C4-2B (cell line): ENCODE measurements at regions not wholly inside any gene's neighbourhood (a gene's known extent, or its start where the extent isn't known, plus 50 kb on each side); places are given as distances from the start of the nearest gene placed in this dataset.

Experiments used
- H3K27ac ChIP-seq: fragments of 450-650 bp; 2 replicates; pipeline ENCODE4 v1.5.1; 2017
- ZFX ChIP-seq: fragments of 450-650 bp; IDR thresholded peaks from 2 replicates; pipeline ENCODE4 v1.6.1; 2017
- TF ChIP-seq, protein P1 (sequence below): fragments of 450-650 bp; conservative IDR thresholded peaks from 2 replicates; pipeline ENCODE4 v1.5.1; 2017; ENCODE audit warnings: mild to moderate bottlenecking

DNA sequence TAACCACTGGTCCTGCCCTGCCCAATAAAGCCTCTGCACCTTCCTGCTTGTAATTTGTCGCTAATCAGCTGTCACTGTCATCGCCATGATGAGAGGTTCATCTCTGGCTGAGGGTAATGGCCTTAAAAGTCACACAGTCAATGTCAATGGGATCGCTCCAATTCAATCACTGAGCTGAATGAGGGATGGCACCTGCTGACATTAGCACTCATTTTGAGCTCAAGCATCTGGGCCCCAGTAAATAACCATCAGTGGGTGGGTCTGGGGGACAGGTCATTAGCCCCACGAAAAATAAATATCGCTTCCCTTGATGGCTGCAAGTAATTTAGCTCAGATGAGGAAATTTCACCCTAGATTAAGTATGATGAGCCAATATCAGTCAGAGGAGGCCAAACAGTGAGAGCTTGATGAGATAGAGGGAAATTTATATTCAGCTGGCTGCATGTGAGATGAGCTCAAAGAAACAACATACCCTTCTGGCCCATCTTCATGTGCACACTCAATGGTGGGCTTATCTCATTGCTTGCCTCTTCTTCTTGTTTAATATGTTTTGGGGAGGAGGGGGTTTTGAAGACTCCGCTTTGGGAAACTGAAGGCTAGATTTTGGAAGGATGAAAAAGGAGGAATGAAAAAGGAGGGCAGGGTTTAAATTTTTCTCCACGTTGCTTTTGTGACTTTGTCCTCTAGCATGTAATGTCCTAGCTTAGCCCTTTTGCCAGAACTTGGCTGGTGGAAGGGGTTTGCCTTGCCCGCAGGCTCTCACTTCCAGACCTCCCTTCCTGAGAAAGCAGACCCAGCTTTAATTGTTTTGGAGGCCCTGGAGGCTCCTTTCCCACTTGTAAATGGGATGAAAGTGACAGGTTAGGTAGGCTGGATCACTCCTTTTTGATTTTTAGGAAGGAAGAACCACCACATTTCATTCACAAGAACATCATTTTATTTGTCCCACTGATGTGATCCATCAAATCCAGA lies 84.8 kb upstream of the PAQR3 start:
- TF ChIP-seq, protein P1, sequence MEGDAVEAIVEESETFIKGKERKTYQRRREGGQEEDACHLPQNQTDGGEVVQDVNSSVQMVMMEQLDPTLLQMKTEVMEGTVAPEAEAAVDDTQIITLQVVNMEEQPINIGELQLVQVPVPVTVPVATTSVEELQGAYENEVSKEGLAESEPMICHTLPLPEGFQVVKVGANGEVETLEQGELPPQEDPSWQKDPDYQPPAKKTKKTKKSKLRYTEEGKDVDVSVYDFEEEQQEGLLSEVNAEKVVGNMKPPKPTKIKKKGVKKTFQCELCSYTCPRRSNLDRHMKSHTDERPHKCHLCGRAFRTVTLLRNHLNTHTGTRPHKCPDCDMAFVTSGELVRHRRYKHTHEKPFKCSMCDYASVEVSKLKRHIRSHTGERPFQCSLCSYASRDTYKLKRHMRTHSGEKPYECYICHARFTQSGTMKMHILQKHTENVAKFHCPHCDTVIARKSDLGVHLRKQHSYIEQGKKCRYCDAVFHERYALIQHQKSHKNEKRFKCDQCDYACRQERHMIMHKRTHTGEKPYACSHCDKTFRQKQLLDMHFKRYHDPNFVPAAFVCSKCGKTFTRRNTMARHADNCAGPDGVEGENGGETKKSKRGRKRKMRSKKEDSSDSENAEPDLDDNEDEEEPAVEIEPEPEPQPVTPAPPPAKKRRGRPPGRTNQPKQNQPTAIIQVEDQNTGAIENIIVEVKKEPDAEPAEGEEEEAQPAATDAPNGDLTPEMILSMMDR = no peak
- no peak for TF ChIP-seq ZFX
- no peak overlapping the region for H3K27ac ChIP-seq

DNA sequence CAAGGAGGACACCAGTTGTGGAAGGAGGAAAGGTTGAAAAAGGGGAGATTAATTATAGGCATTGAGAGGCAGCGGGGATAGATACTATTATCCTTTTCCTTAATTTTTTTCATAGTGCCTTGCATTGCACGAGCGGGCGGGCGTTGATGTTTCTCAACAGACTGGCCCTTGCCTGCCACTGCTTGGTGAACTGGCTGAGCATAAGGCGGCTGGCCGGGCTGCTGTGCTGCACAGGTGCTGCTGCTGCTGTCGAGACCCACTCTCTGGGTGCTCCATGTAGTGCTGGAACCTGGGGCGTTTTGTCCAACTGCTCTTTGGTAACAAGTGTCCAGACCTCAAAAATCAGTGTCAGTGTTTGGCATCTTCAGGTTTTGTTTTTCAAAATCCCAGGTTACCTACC lies 83.3 kb upstream of the PAQR3 start:
- TF ChIP-seq, protein P1 = no peak
- no peak for TF ChIP-seq ZFX
- no peak overlapping the region for H3K27ac ChIP-seq

DNA sequence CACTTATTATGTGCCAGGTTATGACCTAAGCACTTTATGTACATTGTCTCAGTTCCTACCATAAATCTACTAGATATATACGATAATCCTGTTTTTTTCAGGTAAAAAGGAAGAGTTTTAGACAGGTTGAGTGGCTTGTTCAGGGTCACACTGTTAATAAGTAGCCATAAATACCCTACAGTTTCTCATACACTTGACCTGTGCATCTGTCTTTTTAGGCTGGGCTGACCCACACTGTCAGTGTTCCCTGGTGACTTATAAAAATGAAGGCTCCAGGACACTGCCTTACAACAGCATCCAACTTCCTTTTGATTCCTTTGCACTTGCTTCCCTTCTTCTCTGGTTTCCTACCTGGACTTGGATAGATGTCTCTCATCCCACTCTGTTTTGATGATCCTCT lies 78.2 kb upstream of the PAQR3 start:
- TF ChIP-seq, protein P1 = no peak
- TF ChIP-seq ZFX = no peak
- H3K27ac ChIP-seq = no peak overlapping the region

DNA sequence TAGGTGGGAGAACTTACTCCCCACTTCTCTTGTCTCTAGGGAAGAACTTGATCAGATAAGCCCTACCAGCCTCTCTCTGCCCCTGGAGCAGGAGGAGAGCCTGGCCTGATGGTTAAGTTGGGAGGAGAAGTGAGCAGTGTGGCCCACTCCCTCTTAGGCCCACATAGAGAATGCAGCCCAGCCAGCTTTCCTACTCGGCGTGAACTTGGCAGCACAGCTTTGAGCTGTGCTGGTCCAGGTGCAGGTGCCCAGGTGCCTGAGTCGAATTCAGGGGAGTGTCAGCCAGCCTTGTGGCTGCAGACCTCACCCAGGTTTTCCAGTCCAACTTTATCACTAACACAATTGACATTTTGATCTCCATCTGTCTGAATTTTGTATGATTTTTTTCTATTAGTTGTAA lies 77.6 kb upstream of the PAQR3 start:
- TF ChIP-seq ZFX = no peak
- TF ChIP-seq, protein P1 = no peak
- no peak overlapping the region for H3K27ac ChIP-seq

DNA sequence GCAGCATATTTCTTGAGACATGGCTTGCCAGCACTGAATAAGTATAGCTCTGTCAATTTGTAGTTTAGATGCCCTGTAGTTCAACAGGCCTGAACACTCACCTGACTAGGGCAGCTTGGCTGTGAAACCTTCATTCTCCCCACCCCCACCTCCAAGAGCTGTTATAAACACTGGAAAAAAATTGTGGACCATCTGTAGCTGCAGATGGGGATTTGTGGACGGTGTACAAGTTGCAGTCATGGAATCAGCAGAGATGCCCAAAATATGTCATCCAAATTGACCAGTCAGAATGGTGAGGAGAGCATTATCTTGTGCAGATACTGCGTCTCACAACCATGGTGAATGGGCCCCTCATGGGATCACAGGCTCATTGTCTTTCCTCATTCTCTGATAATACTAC lies 76.2 kb upstream of the PAQR3 start:
- no peak for TF ChIP-seq ZFX
- TF ChIP-seq, protein P1 = no peak
- no peak overlapping the region for H3K27ac ChIP-seq

DNA sequence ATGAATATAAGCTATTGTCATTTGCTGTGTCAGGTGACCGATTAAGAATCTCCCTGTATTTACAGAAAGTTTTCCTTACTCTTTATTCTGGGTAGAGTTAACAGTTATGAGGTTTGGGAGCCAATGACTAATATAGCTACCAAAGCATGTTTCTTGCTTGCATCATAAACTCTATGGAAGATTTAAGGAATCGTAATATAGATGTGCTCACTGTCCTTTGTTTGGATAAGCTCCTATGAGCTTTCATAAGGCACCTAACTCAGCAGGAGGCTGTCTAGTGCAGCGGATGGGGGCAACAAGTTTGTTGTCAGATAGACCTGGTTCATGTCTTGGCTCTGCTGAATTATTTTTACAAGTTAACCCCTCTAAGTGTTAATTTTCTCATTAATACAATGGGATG lies 75.0 kb upstream of the PAQR3 start:
- TF ChIP-seq, protein P1 = no peak
- no peak for TF ChIP-seq ZFX
- no peak overlapping the region for H3K27ac ChIP-seq

DNA sequence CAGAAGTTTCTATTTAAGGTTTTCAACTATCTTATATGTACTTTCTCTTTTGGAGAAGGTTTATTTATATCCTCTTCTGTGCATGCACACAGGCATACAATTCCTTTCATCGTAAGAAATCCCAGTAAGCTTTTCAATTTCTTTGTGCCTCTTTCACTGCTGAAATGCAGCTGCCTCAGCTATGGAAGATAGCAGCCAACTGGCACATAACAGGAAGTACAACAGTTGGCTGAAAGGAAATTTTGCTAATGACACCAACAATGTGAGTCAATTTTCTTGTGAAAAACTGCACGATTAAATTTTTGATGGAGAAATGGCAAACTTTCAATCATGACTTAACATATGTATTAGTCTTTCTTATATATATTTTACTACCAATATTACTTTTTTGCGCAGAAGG lies 74.5 kb upstream of the PAQR3 start:
- H3K27ac ChIP-seq = no peak overlapping the region
- TF ChIP-seq ZFX = no peak
- TF ChIP-seq, protein P1 = no peak
